UCSD-AML1 (cell line): ENCODE measurements at regions not wholly inside any gene's neighbourhood (a gene's known extent, or its start where the extent isn't known, plus 50 kb on each side); places are given as distances from the start of the nearest gene placed in this dataset.

Source experiments
- DNase-seq: peaks from one replicate; lab custom pipeline; 2025; ENCODE audit not compliant: unreplicated experiment; lab: John Stamatoyannopoulos, UW

- no peak for DNase-seq
These were observed 1126.7 kb upstream of the CDH9 start for GRCh38 chr5:28165096-28165495.

DNA sequence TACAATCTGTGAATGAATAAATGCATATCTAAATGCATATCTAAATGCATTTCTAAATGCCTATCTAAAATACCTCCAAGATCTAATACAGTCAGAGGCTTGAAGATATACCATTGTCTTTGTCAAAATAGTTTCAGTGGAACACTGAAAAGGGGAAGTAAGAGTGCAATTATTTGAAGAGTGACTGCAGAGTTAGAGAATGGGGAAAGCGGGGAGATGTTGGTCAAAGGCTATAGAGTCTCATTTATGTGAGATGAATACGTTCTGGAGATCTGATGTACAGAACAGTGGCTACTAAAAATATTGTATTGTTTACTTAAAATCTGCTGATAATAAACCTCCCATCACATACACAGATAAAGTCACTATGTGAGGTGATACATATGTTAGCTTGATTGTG lies 1126.2 kb upstream of the CDH9 start:
- DNase-seq = no peak

DNA sequence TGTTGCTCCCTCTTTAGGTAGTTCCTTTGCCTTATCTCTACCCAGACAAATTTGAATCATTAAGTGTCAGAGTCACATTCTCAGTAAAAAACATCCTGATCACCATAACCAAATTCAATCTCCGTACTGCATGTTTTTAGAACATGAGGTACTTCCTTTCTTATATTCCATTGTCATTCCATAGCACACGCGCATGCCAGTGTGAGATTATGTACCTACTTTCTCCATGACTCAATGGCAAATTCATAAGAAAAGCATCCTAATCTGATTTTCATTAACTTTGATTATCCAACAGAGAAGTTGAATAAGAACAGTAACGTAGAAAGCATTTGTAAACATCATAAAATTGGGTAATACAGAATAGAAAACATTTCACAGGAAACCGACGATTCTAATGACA lies 1118.6 kb upstream of the CDH9 start:
- DNase-seq = no peak

GRCh38 chr5:28143519-28143918 lies 1105.1 kb upstream of the CDH9 start:
- no peak for DNase-seq

DNA sequence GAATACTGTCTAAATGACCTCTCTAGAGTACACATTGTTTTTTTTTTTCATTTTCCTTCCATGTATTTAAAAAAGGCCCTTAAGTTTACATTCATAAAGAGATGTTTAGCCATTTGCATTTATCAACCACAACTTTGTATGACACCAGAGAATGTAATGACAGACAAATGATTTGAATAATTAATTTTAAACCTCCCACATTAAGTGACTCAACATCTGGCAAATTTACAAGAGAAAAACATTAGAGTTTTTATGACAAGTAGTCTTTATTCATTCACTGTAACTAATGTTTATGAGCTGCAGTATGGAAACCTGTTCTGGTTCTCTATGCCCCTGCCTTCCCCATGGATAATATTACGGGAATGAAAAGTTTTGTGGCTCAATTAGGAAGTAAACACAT lies 1093.8 kb upstream of the CDH9 start:
- DNase-seq = no peak

DNA sequence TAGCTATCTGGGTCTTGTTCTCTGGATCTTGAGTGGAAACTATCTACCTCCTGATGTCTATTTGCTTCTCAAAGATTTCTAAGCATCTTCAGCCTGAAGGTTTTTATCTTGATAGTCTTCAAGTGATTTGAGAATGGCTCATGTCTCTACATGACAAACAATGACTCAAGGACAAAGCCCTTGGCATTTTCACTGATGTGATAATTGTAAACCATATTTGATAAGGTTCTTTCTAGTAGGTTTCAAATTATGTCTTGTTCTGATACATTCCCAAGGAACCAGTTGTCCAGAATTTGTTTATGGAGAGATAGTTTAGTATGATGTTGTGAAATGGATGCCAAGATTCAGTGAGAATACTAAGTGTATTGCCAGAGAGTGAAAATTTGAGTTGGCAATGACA lies 1079.3 kb upstream of the CDH9 start:
- no peak for DNase-seq

GRCh38 chr5:28117273-28117672 lies 1078.9 kb upstream of the CDH9 start:
- DNase-seq = no peak

GRCh38 chr5:28110781-28111180 lies 1072.4 kb upstream of the CDH9 start:
- peak; percentile 5 for DNase-seq

DNA sequence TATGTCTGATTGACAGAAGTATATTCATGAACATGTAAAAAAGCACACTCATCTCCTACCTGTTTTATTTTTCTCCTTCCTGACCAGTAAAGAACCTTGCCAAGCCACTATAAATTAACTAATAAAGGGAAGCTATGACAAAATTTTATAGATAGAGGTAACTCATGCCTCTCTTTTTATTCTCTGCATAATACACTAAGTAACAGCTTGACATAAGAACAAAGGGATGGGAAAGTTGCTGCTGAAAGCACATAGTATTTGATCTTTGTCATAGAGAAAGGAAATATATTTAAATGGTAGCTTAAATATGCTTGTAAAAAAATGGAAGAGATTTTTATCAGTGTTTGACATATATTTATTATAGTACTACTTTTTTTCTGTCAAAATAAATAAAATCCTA lies 1065.7 kb upstream of the CDH9 start:
- no peak for DNase-seq

- DNase-seq = no peak
These were observed 1045.7 kb upstream of the CDH9 start for GRCh38 chr5:28084069-28084468.

GRCh38 chr5:28082610-28083009 lies 1044.2 kb upstream of the CDH9 start:
- DNase-seq = peak; percentile 2

DNA sequence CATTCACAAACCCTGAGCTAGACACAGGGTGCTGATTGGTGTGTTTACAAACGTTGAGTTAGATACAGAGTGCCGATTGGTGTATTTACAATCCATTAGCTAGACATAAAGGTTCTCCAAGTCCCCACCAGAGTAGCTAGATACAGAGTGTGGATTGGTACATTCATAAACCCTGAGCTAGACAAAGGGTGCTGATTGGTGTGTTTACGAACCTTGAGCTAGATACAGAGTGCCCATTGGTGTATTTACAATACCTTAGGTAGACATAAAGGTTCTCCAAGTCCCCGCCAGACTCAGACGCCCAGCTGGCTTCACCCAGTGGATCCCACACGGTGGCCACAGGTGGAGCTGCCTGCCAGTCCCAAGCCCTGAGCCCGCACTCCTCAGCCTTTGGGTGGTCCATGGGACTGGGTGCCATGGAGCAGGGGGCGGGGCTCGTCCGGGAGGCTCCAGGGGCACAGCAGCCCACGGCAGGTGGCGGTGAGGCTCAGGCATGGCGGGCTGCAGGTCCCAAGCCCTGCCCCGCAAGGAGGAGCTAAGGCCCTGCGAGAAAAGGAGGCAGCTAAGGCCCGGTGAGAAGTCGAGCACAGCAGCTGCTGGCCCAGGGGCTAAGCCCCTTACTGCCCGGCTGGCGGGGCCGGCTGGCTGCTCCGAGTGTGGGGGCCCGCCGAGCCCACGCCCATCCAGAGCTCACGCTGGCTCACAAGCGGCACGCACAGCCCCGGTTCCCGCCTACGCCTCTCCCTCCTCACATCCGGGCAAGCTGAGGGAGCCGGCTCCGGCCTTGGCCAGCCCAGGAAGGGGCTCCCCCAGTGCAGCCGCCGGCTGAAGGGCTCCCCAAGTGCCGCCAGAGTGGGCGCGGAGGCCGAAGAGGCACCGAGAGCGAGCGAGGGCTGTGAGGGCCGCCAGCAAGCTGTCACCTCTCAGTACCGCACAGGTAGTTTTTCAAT lies 1039.2 kb upstream of the CDH9 start:
- no peak for DNase-seq

GRCh38 chr5:28066856-28067255 lies 1028.5 kb upstream of the CDH9 start:
- DNase-seq = no peak

GRCh38 chr5:28065656-28066055 lies 1027.3 kb upstream of the CDH9 start:
- DNase-seq = no peak

- no peak for DNase-seq
These were observed 1008.2 kb upstream of the CDH9 start for GRCh38 chr5:28046596-28046995.

- DNase-seq = no peak
These were observed 989.5 kb upstream of the CDH9 start for GRCh38 chr5:28027851-28028250.

DNA sequence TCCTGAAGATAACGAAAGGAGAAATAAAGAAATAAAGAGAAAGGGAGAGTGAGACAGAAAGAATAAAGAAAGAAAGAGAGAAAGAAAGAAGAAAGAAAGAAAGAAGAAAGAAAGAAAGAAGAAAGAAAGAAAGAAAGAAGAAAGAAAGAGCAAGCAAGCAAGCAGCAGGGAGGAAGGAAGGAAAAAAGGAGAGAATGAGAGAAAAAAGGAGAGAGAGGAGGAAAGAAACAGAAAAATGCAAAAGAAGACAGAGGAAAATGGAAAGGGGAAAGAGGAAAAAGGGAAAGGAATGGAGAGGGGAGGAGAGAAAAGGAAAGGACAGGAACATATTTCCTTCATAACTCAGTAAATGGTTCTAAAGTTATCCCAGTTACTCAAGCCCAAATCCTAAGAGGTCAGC lies 978.8 kb upstream of the CDH9 start:
- DNase-seq = no peak

DNA sequence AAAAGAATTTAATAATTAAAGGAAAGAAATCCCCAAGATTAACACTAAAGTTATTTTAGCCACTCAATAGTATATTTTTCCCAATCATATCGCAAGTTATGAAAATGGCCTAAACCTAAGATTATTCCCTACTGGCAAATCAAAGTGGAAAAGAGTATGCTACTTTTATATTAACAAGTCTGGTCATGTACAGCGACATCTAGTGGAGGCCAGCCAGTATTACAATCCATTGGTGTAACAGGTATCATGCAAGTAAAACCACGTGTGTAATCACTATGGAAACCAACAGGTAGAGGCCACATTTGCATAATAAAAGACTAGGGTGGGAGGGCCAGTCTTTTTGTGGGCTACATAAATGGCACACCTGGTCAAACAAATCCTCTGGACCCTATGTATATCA lies 976.4 kb upstream of the CDH9 start:
- DNase-seq = peak; percentile 3

GRCh38 chr5:28012538-28012937 lies 974.2 kb upstream of the CDH9 start:
- peak; percentile 5 for DNase-seq

GRCh38 chr5:28009576-28009975 lies 971.2 kb upstream of the CDH9 start:
- DNase-seq = no peak

GRCh38 chr5:27996665-27997064 lies 958.3 kb upstream of the CDH9 start:
- DNase-seq = no peak

- no peak for DNase-seq
These were observed 957.5 kb upstream of the CDH9 start for GRCh38 chr5:27995867-27996266.

DNA sequence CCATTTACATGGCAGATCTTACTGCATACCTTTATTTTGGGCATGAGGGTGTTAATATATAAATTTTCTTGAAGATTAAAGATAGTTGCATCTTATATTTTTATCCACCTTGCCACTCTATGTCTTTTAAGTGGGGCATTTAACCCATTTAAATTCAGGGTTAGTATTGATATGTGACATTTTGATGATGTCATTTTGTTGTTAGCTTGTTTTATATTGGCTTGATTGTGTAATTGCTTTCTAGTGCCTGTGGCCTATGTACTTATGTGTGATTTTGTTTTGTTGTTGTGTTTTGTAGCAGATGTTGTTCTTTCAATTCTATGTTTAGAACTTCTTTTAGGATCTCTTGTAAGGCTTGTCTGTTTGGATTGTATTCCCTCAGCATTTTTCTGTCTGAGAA lies 939.9 kb upstream of the CDH9 start:
- DNase-seq = no peak
